Caco-2 (cell line): ENCODE measurements at regions not wholly inside any gene's neighbourhood (a gene's known extent, or its start where the extent isn't known, plus 50 kb on each side); places are given as distances from the start of the nearest gene placed in this dataset.

ENCODE experiments used
- BruUV-seq: library from RNA; stranded (reverse); fragments of 400-500 nt; replicated peaks from 2 replicates; lab custom pipeline; 2021; lab: Mats Ljungman, UMichigan
- CTCF ChIA-PET: fragments of 300-600 bp; sonication (Branson Sonifier 250); formaldehyde crosslinking; loops from one replicate; lab custom pipeline; 2022; ENCODE audit warnings: antibody characterized with exemption; lab: Charles Lee
- POLR2A ChIA-PET: fragments of 300-600 bp; sonication (Branson Sonifier 250); formaldehyde crosslinking; loops from one replicate; lab custom pipeline; 2022; ENCODE audit warnings: antibody characterized with exemption; lab: Charles Lee
- DNase-seq, 2 experiments: peaks; one replicate each; pipeline versions ENCODE4 v3.0.0 to v3.0.0-alpha.2; 2020 to 2022
- H3K27me3 ChIP-seq: replicated peaks from 2 replicates; pipeline ENCODE4 v1.6.0; 2011; ENCODE audit warnings: low read length; ENCODE audit not compliant: control insufficient read depth, insufficient read depth
- H3K36me3 ChIP-seq: 2 replicates; pipeline ENCODE4 v1.5.1; 2011; ENCODE audit warnings: low read length; ENCODE audit not compliant: control insufficient read depth, insufficient read depth
- H3K4me1 ChIP-seq: fragments of 250-450 bp; sonication (Bioruptor Pico); 2 replicates; pipeline ENCODE4 v1.5.1; 2020; ENCODE audit warnings: mild to moderate bottlenecking
- H3K4me3 ChIP-seq: 2 replicates; pipeline ENCODE4 v1.5.1; 2011; ENCODE audit warnings: low read depth, mild to moderate bottlenecking, control low read depth, low read length
- H3K9me3 ChIP-seq: fragments of 250-450 bp; sonication (Bioruptor Pico); 2 replicates; pipeline ENCODE4 v1.5.1; 2020; ENCODE audit warnings: mild to moderate bottlenecking, moderate library complexity
- H3K27ac Mint-ChIP-seq: one replicate; pipeline ENCODE4 v1.8.0; 2022; ENCODE audit warnings: mixed read lengths; ENCODE audit not compliant: unreplicated experiment
- H3K27me3 Mint-ChIP-seq: one replicate; pipeline ENCODE4 v1.8.0; 2022; ENCODE audit warnings: mixed read lengths; ENCODE audit not compliant: insufficient read depth, unreplicated experiment
- H3K36me3 Mint-ChIP-seq: one replicate; pipeline ENCODE4 v1.8.0; 2022; ENCODE audit warnings: mild to moderate bottlenecking, mixed read lengths; ENCODE audit not compliant: insufficient read depth, unreplicated experiment
- H3K4me1 Mint-ChIP-seq: one replicate; pipeline ENCODE4 v1.8.0; 2022; ENCODE audit warnings: low read depth, mixed read lengths; ENCODE audit not compliant: unreplicated experiment
- H3K4me3 Mint-ChIP-seq: one replicate; pipeline ENCODE4 v1.8.0; 2022; ENCODE audit warnings: mild to moderate bottlenecking, moderate library complexity, mixed read lengths; ENCODE audit not compliant: unreplicated experiment
- H3K9me3 Mint-ChIP-seq: one replicate; pipeline ENCODE4 v1.8.0; 2022; ENCODE audit warnings: mixed read lengths; ENCODE audit not compliant: unreplicated experiment
- CTCF ChIP-seq, 2 experiments: fragments of 200-600 bp in 1 of 2; IDR thresholded peaks; 1 replicate in 1 of 2; 2 replicates in 1 of 2; pipeline versions ENCODE4 v1.5.1 to v1.8.0; 2011 to 2022; ENCODE audit warnings: antibody characterized with exemption in 1 of 2, control low read depth in 1 of 2, inconsistent platforms in 1 of 2, low read depth in 1 of 2, low read length in 1 of 2, mild to moderate bottlenecking in 1 of 2, moderate library complexity in 1 of 2; ENCODE audit not compliant: insufficient read depth in 1 of 2, severe bottlenecking in 1 of 2, unreplicated experiment in 1 of 2
- intact Hi-C: fragments of 100-400 bp; cut with micrococcal nuclease; formaldehyde crosslinking; loops from one replicate; pipeline ENCODE4 v1.10.0; 2022; ENCODE audit not compliant: unreplicated experiment

GRCh38 chr1:93813076-93813475 is 65.9 kb downstream of the DNTTIP2 start:
- no peaks in the 10 kb centered on the region for H3K27me3 ChIP-seq

GRCh38 chr1:93811326-93812065 is 67.5 kb downstream of the DNTTIP2 start:
- no peak for TF ChIP-seq CTCF (IDR thresholded peaks at IDR 0.05; ENCODE audit: insufficient read depth in 1 of 2, low read depth in 1 of 2, low read length in 1 of 2, severe bottlenecking in 1 of 2, unreplicated experiment in 1 of 2)
- ChIA-PET POLR2A (no interaction called here), CTCF (interaction anchor here (0.6 to 4.3 kb wide), 3 partner anchors 79 to 256 kb away, joined by 3 to 89 read pairs (median 3); no protein-coding TSS in a partner anchor)
- Mint-ChIP-seq H3K27me3 (no peaks in the 10 kb centered on the region), H3K27ac (peak overlapping the region; percentile 81), H3K9me3 (peaks cover 11% of the 10 kb centered on the region), H3K36me3 (peaks cover 6% of the 10 kb centered on the region), H3K4me3 (no peak overlapping the region), H3K4me1 (peaks cover 19% of the 10 kb centered on the region)
- Histone ChIP-seq H3K4me1 (peaks cover 21% of the 10 kb centered on the region), H3K9me3 (peaks cover 8% of the 10 kb centered on the region; the same call in 1 of the 2 replicates), H3K4me3 (no peak overlapping the region), H3K36me3 (no peaks in the 10 kb centered on the region), H3K27me3 (no peaks in the 10 kb centered on the region)
- BruUV-seq, result no TSS peak
- intact Hi-C loops, result loop anchor here (5.0 kb wide), 1 partner anchor 44 kb away; no protein-coding TSS in a partner anchor
- DNase-seq, result no peak

More at GRCh38 chr1:93813076-93813475, 65.9 kb downstream of the DNTTIP2 start:
- ChIA-PET POLR2A (no interaction called here), CTCF (interaction anchor here (0.6 to 4.3 kb wide), 11 partner anchors 15 to 509 kb away, joined by 3 to 89 read pairs (median 6); partner anchors contain the start of gene BCAR3)
- peak; percentile 41 to 65 for DNase-seq
- H3K36me3 ChIP-seq, result no peaks in the 10 kb centered on the region
- Mint-ChIP-seq H3K9me3 (peaks cover 11% of the 10 kb centered on the region), H3K36me3 (peaks cover 11% of the 10 kb centered on the region), H3K4me3 (peak overlapping the region; percentile 40), H3K4me1 (peaks cover 21% of the 10 kb centered on the region), H3K27ac (peak overlapping the region; percentile 81), H3K27me3 (no peaks in the 10 kb centered on the region)
- peaks cover 21% of the 10 kb centered on the region for H3K4me1 ChIP-seq
- TF ChIP-seq CTCF (IDR thresholded peaks at IDR 0.05; ENCODE audit: insufficient read depth in 1 of 2, low read depth in 1 of 2, low read length in 1 of 2, severe bottlenecking in 1 of 2, unreplicated experiment in 1 of 2), result no peak
- no TSS peak for BruUV-seq
- H3K9me3 ChIP-seq, result peaks cover 7% of the 10 kb centered on the region; the same call in 1 of the 2 replicates
- intact Hi-C loops, result loop anchor here (1.0 to 5.0 kb wide), 2 partner anchors 46 to 375 kb away; no protein-coding TSS in a partner anchor
- H3K4me3 ChIP-seq, result no peak overlapping the region

GRCh38 chr1:93810316-93810715 is 68.7 kb downstream of the DNTTIP2 start:
- Mint-ChIP-seq H3K27me3 (no peaks in the 10 kb centered on the region), H3K4me3 (no peak overlapping the region), H3K4me1 (peaks cover 28% of the 10 kb centered on the region), H3K9me3 (peaks cover 11% of the 10 kb centered on the region), H3K36me3 (peaks cover 6% of the 10 kb centered on the region), H3K27ac (no peak overlapping the region)
- H3K4me1 ChIP-seq, result peaks cover 21% of the 10 kb centered on the region
- no TSS peak for BruUV-seq
- POLR2A ChIA-PET, result no interaction called here
- no peak for DNase-seq
- intact Hi-C loops, result loop anchor here (5.0 kb wide), 1 partner anchor 43 kb away; no protein-coding TSS in a partner anchor
- no peak for TF ChIP-seq CTCF (IDR thresholded peaks at IDR 0.05; ENCODE audit: insufficient read depth in 1 of 2, low read depth in 1 of 2, low read length in 1 of 2, severe bottlenecking in 1 of 2, unreplicated experiment in 1 of 2)
- no peaks in the 10 kb centered on the region for H3K27me3 ChIP-seq
- H3K9me3 ChIP-seq, result peaks cover 8% of the 10 kb centered on the region; the same call in 1 of the 2 replicates
- H3K36me3 ChIP-seq, result no peaks in the 10 kb centered on the region
- CTCF ChIA-PET, result interaction anchor here (4.3 kb wide), 1 partner anchor 180 kb away, joined by 89 read pairs; no protein-coding TSS in a partner anchor
- H3K4me3 ChIP-seq, result no peak overlapping the region
